ENCODE measurements at regions not wholly inside any gene's neighbourhood (a gene's known extent, or its start where the extent isn't known, plus 50 kb on each side); places are given as distances from the start of the nearest gene placed in this dataset.
"Not testable (repeated sequence)": the region's sequence is repeated elsewhere in the genome, so short reads cannot be mapped to it uniquely, and the experiment has no call there.

DNA sequence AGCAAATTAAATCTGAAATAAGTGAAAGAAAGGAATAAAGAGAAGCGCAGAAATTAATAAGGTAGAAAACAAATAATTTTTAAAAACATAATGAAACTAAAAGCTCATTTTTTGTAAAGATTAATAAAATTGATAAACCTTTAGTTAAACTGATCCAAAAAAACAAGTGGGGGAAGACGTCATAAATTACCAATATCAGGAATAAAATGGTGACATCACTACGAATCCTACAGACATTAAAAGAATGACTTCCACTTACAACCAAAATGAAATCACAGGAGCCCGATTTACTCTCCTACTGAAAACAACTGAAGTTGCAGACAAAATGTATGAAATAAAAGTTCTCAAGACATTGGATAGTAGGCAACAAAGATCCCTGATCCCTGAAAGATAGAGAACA is 68.1 kb upstream of the IFFO2 start:
- DNase-seq (ENCODE audit: low read depth), result no peak

DNA sequence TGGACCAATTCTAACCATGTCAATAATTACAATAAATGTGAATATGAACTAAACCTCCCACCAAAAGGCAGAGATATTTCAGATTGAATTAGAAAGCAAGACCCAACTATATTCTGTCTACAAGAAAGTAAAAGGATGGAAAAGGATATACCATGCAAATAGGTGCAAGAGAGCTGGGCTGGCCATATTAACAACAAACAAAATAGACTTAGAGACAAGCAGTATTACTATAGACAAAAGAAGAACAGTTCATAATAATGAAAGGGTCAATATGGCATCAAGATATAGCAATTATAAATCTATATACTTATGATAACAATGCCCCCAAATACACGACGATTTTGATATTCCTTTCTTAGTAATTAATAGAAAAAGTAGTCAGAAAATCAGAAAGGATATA is 67.3 kb upstream of the IFFO2 start:
- DNase-seq (ENCODE audit: low read depth), result no peak

DNA sequence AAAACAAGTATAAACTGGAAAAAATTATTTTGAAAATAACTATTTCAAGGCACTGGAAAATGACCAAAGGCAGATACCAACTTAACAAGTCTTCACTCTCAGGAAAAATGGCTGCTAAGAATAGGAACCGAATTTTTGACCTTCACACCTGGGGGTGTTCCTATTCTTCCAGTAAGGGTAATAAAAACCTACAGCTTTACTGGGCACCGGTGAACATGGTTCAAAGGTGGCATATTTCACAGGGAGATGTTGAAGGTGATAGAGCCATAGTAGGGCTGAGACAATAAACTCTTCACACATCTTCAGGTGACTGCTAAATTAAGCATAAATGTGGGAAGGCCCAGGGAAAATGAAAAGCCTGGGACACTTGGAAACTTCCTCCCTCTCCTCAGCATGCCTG is 65.4 kb upstream of the IFFO2 start:
- no peak for DNase-seq (ENCODE audit: low read depth)

DNA sequence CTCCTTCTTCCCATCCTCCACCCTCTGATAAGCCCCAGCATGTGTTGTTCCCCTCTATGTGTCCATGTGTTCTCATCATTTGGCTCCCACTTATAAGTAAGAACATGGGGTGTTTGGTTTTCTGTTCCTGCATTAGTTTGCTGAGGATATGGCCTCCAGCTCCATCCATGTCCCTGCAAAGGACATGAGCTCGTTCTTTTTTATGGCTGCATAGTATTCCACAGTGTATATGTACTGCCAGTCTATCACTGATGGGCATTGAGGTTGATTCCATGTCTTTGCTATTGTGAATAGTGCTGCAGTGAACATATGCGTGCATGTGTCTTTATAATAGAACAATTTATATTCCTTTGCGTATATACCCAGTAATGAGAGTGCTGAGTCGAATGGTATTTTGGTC is 62.8 kb upstream of the IFFO2 start:
- not testable (repeated sequence) for DNase-seq (ENCODE audit: low read depth)

DNA sequence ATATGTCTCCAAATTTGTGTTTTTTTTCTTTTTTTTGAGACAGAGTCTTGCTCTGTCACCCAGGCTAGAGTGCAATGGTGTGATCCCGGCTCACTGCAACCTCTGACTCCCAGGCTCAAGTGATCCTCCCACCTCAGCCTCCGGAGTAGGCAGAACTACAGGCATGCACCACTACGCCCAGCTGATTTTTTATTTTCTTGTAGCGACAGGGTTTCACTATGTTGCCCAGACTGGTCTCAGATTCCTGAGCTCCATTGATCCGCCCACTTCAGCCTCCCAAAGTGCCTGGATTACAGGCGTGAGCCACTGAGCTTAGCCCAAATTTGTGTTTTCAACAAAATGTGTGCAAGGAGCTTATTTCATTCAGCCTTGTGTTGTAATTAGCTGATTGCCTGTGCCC is 59.0 kb upstream of the IFFO2 start:
- DNase-seq (ENCODE audit: low read depth), result no peak

DNA sequence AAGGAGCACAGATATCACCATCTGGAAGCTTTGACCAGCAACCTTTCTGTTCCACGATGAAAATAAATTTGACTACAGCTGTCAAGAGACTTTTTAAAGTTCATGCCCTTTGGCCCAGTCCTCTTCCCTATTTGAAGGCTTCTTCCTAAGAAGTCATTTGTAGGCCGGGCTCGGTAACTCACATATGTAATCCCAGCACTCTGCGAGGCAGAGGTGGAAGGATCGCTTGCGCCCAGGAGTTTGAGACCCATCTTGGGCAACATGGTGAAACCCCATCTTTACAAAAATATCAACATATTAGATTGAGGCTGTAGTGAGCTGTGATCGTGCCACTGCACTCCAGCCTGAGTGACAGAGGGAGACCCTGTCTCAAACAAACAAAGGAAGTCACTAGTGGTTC is 58.3 kb upstream of the IFFO2 start:
- no peak for DNase-seq (ENCODE audit: low read depth)

DNA sequence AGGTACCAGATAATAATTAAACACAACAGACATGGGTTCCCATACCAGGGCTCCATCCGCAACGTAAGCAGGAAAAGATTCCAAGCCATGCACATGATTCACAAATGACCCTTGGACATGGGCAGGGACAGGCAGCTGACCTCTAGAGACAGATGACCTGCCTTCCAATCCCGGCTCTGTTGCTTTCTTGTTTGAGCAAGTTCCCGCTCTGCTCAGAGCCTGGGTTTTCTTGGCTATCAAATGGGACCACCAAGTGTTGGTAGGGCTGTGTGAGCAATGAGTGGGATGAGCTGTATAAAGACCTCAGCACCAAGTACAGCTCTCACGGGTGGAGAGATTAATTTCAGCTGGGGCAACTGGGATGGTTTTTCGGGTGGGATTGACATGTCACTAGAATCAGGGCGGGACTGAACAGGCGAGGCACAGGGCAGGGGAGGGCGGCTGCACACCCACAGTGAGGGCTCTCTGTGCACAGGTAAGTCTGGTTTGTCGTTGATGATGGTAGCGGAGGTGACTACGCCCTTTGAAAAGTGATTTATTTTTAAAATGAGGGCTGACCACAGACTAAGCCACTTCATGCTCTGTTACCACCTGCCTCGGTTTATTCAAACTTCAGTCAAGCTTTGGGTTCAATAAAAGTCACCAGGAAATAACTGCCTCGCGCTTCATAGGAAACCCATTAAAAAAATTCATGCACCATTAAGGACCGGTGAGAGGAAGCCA is 57.5 kb upstream of the IFFO2 start:
- DNase-seq (ENCODE audit: low read depth), result no peak

DNA sequence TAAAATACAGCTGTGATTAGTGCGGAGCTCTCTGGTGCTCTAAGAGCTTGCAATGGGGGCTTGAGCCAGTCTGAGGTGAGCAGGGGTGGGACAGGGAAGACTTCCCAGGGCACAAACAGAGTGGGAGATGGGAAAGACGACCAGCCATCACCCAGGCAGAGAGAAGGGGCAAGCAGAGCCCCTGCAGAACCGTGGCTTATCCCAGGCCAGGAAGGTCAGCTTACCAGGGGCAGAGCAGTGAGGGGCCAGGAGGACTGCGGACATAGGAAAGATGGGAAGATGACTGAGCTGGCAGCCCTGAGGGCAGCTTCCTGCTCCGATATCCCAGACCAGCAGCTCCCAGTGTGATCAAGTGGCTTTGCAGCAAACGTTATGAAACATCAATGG is 55.4 kb upstream of the IFFO2 start:
- no peak for DNase-seq (ENCODE audit: low read depth)

DNA sequence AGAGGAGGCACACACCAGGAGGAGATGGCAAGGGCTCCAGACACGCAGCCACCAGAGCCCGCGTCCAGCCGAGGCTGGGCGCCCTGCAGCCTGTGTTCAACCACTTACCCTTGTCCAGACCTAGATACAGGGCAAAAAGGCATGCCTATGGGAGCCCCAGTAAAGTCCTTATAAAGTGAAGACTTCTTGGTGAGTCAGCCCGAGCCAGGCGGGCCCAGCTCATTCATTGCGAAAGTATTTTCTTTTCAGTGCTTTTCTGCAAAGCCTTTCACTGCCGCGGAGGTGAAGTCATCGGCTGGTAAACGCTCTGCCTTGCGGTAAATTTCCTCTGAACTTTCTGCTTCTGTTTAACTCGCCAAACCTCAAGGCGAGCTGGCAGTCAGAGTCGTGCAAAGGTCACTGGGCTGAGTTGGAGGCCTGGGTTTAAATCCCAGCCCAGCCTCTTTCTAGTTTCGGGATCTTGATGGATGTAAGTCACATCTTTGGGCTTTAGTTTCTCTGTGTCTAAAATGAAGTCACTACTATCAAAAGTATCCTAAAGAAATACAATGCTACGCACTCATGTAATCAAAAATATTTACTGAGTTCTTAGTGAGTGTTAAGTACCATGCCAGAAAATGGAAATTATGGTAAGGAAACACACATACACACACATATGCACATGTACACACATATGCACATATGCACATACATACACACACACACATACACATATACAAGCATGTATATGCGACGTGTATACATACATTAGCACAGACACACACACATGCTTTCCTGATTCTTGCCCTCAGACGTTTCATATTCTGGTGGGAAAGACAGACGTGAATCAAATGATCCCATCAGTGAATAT is 54.7 kb upstream of the IFFO2 start:
- peak; percentile 70 for DNase-seq (ENCODE audit: low read depth)

DNA sequence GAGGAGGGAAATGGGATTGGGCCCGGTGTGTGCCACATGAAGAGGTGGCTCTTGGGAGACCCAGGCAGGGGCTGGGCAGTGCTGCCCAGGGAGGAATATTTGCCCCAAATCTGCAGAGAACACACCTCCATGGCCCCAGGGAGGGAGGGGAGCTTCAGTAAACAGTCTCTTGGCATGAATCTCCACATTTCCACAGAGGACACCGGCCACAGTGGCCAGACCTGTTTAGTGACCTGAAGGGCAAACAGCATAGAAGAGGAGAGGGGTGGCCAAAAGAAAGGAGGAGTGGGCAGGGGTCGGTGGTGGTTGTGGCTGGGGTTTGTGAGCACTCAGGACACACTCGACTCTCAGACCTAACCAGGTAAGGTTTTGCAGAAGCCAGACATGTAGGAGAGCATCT is 54.0 kb upstream of the IFFO2 start:
- no peak for DNase-seq (ENCODE audit: low read depth)

DNA sequence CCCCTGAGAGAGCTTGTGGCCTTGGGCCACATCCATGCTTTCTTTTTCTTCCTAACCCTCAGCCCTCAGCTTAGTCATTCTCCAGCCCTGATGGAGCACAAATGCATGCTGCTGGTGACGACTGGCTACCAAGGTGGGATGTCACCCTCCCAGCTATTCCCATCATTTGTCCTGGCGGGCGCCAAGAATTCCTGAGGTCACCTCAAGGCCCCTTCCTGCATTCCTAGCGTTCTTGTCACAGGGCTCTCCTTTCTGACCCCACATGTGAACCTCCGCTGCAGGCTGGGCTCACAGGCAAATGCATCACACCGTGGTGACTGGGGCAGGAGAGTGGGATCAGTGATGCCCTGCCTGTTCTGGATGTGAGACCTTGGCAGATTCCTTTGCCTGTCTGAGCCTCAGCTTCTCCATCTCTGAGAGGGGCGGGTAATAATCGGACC is 53.4 kb upstream of the IFFO2 start:
- no peak for DNase-seq (ENCODE audit: low read depth)

DNA sequence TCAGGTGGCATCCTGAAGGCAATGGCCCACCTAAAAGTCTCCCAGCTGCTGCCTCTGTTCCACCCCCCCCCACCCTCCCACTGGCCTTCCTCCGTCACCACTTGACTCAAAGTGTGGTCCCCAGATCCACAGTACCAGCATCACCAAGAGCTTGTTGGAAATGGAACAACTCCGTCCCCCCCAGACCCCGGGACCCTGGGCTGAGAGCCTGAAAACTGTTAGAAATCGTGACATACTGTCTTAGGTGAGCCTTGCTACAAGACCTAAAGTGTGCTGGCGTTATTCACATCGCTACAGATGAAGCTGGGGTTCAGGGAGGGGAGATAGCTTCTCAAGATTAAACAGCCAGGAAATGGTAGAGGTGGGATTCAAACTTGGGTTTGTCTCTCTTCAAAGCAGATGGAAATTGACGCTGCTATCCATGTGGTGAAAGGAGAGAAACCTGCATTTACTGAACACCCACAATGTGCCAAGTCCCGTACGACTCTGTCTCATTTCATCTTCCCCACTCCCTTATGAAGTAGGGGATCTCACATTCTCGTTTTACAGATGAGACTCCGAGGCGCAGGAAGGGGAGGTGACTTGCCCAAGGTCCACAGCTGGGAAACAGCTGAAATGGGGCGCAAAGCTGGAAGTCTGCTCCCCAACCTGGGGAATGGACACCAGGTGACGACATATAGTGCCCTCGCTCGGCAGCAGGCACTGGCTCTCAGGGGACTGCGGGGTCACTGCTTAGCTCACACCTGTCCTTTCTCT is 52.8 kb upstream of the IFFO2 start:
- no peak for DNase-seq (ENCODE audit: low read depth)

DNA sequence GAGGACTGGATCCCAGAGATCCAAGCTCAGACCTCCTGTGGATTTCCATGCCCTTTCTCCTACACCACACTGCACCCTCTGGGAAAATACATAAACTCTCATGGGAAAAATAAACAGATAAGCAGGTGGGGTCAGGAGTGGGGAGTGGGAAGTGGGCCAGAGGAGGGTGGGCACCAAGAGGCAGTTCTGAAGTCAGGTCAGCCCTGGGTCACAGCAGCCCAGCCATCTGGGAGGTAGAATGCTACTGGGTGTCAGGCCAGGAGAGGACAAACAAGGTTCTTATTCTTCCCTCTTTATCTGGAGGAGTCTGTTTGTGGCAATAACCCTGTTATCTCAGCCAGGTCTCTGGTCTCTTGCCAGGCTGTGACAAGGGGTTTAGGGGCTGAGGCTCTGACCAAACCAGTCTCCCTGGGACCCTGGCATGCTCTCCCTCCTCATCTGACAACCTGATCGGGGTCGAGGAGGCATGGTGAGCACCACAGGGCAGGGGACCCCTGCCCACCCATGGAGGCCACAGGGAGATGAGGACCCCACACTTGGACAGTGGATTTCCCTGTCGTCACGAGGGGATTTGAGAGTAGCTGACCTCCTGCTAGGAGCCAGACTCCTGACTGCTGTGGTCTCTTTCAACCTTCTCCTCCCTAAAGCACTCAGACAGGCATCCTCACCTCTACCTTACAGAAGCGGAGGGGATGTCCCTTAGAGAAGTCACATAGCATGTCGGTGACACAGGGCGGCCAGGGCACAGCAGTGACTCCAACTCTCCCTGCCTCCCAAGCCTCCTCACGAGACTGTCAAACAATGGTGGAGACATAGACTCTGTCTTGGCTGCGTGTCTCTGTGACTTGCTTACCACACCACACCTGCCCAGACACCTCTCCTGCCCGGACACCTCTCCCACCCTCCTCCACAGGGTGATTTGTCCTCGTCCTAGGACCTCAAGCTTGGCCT is 51.3 kb upstream of the IFFO2 start:
- no peak for DNase-seq (ENCODE audit: low read depth)

DNA sequence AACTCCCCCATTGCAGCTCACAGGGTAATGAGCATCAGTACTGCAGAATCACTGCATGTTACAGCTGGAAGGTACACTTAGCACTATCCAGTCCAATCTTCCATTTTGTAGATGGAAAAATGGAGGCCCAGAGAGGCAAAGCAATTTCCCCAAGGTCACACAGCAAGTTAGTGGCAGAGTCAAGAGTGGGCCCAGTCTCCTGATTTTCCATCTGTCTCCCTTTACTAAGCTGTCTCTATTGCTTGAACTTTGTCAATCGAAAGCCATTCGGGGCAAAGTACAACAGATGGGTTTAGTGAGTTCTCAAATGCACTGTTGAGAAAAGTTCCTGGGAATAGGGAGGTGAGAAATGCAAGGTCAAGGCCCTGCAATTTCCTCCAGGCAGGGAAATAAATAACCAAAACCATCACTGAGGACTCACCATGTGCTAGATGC is 50.4 kb upstream of the IFFO2 start:
- no peak for DNase-seq (ENCODE audit: low read depth)

All from stimulated activated CD8-positive, alpha-beta memory T cell treated with anti-CD3 and anti-CD28 coated beads, Interleukin-4, amount 100 ng/mL, for 24 hours (primary cell).